ENCODE measurements at regions not wholly inside any gene's neighbourhood (a gene's known extent, or its start where the extent isn't known, plus 50 kb on each side); places are given as distances from the start of the nearest gene placed in this dataset.

- no TSS peak for BruUV-seq (replicated peaks)
- ChIA-PET CTCF (no interaction called here), POLR2A (no interaction called here)
- intact Hi-C loops (cut with micrococcal nuclease; ENCODE audit: unreplicated experiment) (no loop called here), in situ Hi-C loops (cut with HindIII; ENCODE audit: low pct_unique_long_range_greater_than_20kb, low sequenced_read_pairs) (no loop called here)
- DNase-seq (ENCODE audit: low read depth, low spot score) (no peak), ATAC-seq (no peak)
- H3K9me3 ChIP-seq (ENCODE audit: control insufficient read depth, insufficient read depth, low read depth, low read length) = no peaks in the 10 kb centered on the region
- H3K36me3 ChIP-seq (ENCODE audit: control insufficient read depth, insufficient read depth, low read length) = no peaks in the 10 kb centered on the region
- no peaks in the 10 kb centered on the region for H3K4me1 ChIP-seq (ENCODE audit: control insufficient read depth, insufficient read depth, low read length)
- H3K4me3 ChIP-seq (ENCODE audit: low read depth in 2 of 2, low read length in 2 of 2) = no peak overlapping the region
- H3K27me3 ChIP-seq (ENCODE audit: control insufficient read depth, insufficient read depth, low read length) = no peaks in the 10 kb centered on the region
- TF ChIP-seq TCF7L2 (IDR thresholded peaks at IDR 0.05; ENCODE audit: low read depth, low read length) (no peak), POLR2AphosphoS5 (IDR thresholded peaks at IDR 0.05; ENCODE audit: low read depth, low read length) (no peak), REST (IDR thresholded peaks at IDR 0.05; ENCODE audit: insufficient read depth in 1 of 2, low read depth in 2 of 2, low read length in 1 of 2) (no peak), SIN3A (IDR thresholded peaks at IDR 0.05; ENCODE audit: borderline replicate concordance, insufficient read depth, low read depth, low read length) (no peak), CTCF (IDR thresholded peaks at IDR 0.05) (no peak)
- no peak overlapping the region for H3K27ac ChIP-seq (ENCODE audit: low read length)
Measured at GRCh38 chr3:16790432-16791400, 94.0 kb upstream of the PLCL2 start.

GRCh38 chr3:16793321-16793720, 91.4 kb upstream of the PLCL2 start:
- TF ChIP-seq POLR2AphosphoS5 (IDR thresholded peaks at IDR 0.05; ENCODE audit: low read depth, low read length) (no peak), SIN3A (IDR thresholded peaks at IDR 0.05; ENCODE audit: borderline replicate concordance, insufficient read depth, low read depth, low read length) (no peak), REST (IDR thresholded peaks at IDR 0.05; ENCODE audit: insufficient read depth in 1 of 2, low read depth in 2 of 2, low read length in 1 of 2) (no peak), CTCF (IDR thresholded peaks at IDR 0.05) (no peak), TCF7L2 (IDR thresholded peaks at IDR 0.05; ENCODE audit: low read depth, low read length) (no peak)
- ATAC-seq = no peak
- in situ Hi-C loops (cut with HindIII; ENCODE audit: low pct_unique_long_range_greater_than_20kb, low sequenced_read_pairs) = no loop called here

More at GRCh38 chr3:16793321-16793720, 91.4 kb upstream of the PLCL2 start:
- H3K9me3 ChIP-seq (ENCODE audit: control insufficient read depth, insufficient read depth, low read depth, low read length) = no peaks in the 10 kb centered on the region
- BruUV-seq (replicated peaks) = no TSS peak
- intact Hi-C loops (cut with micrococcal nuclease; ENCODE audit: unreplicated experiment) = no loop called here
- H3K4me1 ChIP-seq (ENCODE audit: control insufficient read depth, insufficient read depth, low read length) = no peaks in the 10 kb centered on the region
- no peak overlapping the region for H3K27ac ChIP-seq (ENCODE audit: low read length)
- no peaks in the 10 kb centered on the region for H3K36me3 ChIP-seq (ENCODE audit: control insufficient read depth, insufficient read depth, low read length)
- ChIA-PET POLR2A (no interaction called here), CTCF (no interaction called here)
- DNase-seq (ENCODE audit: low read depth, low spot score) = no peak
- H3K4me3 ChIP-seq (ENCODE audit: low read depth in 2 of 2, low read length in 2 of 2) = no peak overlapping the region
- no peaks in the 10 kb centered on the region for H3K27me3 ChIP-seq (ENCODE audit: control insufficient read depth, insufficient read depth, low read length)

All from Panc1 (cell line).